Left colon (tissue), 2 donors: ENCODE measurements at regions not wholly inside any gene's neighbourhood (a gene's known extent, or its start where the extent isn't known, plus 50 kb on each side); places are given as distances from the start of the nearest gene placed in this dataset.
A peak's percentile ranks its signal among the peaks of the same experiment; 100 is the strongest.

ENCODE experiments used
- ATAC-seq: fragments of 200-7000 bp; cut with Tn5 transposase; one replicate; pipeline ENCODE4 v1.9.1; 2020; ENCODE audit warnings: mild to moderate bottlenecking, moderate library complexity
- DNase-seq, 2 donors: peaks; one replicate each; pipeline ENCODE4 v3.0.0-alpha.2; 2020
- intact Hi-C, 2 donors: fragments of 100-400 bp; cut with DNase I in 1 of 2; cut with micrococcal nuclease in 1 of 2; formaldehyde crosslinking; loops; one replicate each; pipeline versions ENCODE4 v1.11.2 to v1.14.0; 2022; cut with DNase I, micrococcal nuclease
- donor health status: DM: no; HTN: no; CAD: no.
- donor health status: DM: yes; HTN: yes; CAD: no.

GRCh38 chr2:121096611-121097010 is 188.4 kb downstream of the TFCP2L1 start:
- intact Hi-C loops, result loop anchor here in 1 of 2 donors (10.0 kb wide), 1 partner anchor 258 kb away; no protein-coding TSS in a partner anchor
- DNase-seq, result no peak
- no peak for ATAC-seq

DNA sequence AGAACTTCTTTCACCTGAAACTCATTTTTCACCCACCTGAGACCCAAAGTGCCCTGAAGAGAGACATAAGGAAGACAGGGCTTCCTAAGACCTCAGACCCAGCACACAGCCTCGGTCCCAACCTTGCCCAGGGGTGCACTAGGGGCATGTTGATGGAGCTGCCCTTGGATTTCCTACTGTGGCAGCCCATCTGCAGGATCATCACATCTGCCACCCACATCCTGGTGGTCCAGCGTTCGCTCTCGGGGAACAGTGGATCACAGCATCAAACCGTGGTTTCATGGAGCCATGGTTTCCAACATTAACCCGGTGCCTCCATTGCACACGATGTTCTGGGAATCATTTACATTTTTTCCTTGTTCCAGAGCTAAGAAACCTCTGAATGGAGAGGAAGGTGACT is 186.4 kb downstream of the TFCP2L1 start:
- DNase-seq, result no peak
- intact Hi-C loops, result loop anchor here in 1 of 2 donors (10.0 kb wide), 1 partner anchor 256 kb away; no protein-coding TSS in a partner anchor
- ATAC-seq, result no peak

GRCh38 chr2:121099329-121100290 is 185.4 kb downstream of the TFCP2L1 start:
- peak; percentile 71 for ATAC-seq
- intact Hi-C loops, result loop anchor here in 1 of 2 donors (10.0 kb wide), 1 partner anchor 255 kb away; no protein-coding TSS in a partner anchor
- peak in 1 of 2 donors; percentile 50 for DNase-seq

DNA sequence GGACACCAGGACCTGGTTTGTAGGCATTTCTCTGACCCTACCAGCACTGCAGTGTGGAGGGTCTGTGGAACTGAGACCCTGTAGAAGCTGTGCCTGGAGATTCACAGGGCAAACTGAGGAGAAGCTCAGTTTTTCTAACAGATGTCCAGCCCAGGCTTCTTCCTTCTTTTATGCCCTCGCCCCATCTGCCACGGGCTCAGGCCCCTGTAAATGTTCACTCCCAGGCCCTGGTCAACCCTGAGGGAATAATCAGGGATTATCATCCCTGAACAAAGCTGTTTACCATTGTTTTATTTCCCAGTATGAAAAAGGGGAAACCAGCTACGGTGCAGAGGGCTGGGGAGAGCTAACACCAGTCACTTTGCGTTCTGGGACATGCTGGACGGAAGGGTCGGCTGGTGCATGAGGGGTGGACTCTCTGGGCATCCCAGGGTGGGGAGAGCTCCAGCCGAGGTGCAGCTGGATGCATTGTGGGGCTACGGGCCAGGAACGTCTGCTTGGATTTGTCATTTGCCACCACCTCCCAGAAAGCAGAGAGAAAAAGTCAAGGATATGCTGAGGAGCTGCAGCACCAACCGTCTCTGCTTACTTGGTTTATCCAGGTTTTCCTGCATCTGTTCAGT is 183.8 kb downstream of the TFCP2L1 start:
- intact Hi-C loops, result no loop called here

DNA sequence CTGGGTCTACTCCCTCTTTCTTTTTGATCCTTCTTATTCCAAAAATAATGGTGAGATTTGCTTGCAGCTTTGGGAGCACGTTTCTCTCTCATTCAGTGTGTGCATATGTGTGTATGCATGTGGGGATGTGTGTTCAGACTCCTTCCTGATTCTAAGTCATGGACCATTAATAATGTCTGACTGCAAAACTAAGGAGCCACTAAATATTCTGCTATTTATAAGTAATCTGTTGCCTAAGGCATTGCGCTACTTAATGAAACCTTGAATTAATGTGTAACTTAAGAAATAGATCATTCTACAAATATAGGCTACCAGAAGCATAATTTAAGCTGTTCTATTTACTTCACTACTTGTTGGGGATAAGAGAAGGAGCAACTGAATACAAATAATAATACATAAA is 182.1 kb downstream of the TFCP2L1 start:
- intact Hi-C loops, result no loop called here
- ATAC-seq, result no peak

More for the DNA sequence above, 183.8 kb downstream of the TFCP2L1 start:
- ATAC-seq (no peak), DNase-seq (no peak)

GRCh38 chr2:121103960-121104359 is 181.0 kb downstream of the TFCP2L1 start:
- DNase-seq, result no peak
- intact Hi-C loops, result no loop called here
- no peak for ATAC-seq

More for the DNA sequence above, 182.1 kb downstream of the TFCP2L1 start:
- DNase-seq, result no peak

GRCh38 chr2:121104721-121105141 is 180.3 kb downstream of the TFCP2L1 start:
- ATAC-seq (no peak), DNase-seq (no peak)
- intact Hi-C loops, result no loop called here

- no peak for DNase-seq
- intact Hi-C loops, result no loop called here
- no peak for ATAC-seq
Observed at GRCh38 chr2:121110924-121111323, 174.1 kb downstream of the TFCP2L1 start.

DNA sequence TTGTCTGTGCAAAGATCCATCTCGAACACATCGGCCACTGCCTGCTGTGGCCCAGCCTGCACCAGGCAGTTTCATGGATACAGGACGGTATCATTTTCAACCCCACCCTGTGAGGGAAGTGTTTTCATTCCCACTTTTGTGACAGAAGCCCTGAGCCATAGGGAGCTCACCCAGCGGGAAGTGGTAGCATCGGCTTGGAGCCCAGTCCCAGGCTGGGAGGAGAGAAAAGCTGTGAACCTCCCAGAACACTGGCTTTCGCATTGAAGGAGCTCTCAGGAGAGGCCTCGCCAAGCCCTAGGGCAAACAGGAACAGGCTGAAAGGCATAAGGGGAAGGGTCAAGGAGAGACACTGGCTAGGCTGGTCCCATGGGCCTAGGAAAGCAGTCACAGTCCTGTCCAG is 166.1 kb downstream of the TFCP2L1 start:
- intact Hi-C loops, result no loop called here
- ATAC-seq (no peak), DNase-seq (no peak)

DNA sequence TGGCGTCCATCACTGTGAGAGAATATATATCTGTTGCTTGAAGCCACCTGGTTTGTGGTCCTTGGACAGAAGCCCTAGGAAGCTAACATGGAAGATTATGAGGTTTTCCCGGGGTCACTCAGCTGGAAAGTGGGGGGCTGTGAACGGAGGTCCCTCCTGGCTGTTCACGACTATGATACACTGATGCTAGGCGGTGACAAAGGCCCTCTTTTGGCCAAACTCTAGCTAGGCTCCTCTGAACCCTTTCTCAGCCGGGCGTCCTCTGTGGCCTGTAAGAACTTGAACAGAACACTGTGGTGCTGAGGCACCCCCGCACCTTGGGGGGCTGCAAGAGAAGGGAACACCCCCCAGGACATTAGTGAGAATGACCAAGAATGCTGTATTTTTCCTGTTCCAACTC is 164.6 kb downstream of the TFCP2L1 start:
- intact Hi-C loops, result no loop called here
- DNase-seq (no peak), ATAC-seq (no peak)

DNA sequence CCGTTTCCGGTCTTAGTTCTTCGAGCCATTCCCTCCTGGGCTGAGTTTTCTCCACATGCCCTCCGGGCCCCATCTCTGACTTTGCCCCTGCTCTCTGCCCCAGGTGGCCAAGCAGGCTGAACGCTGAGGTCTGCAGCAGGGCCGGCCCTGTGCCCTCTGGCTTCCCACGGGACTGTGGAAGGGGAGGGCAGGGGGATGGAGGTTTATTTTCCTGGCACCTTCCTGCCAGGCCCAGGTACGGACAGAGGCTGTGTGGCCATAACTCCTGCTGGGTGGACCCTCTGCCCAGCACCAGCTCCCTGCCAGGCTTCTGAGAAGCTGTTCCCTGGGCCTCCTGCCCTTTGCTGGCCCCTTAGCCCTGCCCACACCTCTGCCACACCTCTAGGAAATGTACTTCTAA is 164.0 kb downstream of the TFCP2L1 start:
- intact Hi-C loops, result no loop called here
- DNase-seq (no peak), ATAC-seq (no peak)

DNA sequence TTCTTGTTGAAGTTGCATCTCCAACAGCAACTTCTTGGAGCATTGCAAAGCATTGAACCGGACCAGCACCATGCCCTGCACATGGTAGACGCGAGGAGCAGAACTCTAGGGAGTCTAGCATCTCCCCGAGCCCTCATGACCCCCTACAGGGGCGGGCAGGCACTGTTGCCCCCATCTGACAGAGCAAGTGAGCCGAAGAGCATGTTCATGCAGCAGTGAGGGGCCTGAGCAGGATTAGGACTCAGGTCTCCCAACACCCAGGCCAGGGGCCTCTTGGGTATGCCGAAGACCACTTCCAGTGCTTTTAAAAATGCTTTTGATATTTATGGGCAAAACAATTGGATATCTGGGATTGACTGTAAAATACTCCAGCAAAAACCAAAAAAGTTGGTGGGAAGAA is 163.3 kb downstream of the TFCP2L1 start:
- DNase-seq (no peak), ATAC-seq (no peak)
- intact Hi-C loops, result no loop called here

- intact Hi-C loops, result no loop called here
- ATAC-seq (no peak), DNase-seq (no peak)
Observed at GRCh38 chr2:121123268-121123667, 161.7 kb downstream of the TFCP2L1 start.

- ATAC-seq (no peak), DNase-seq (no peak)
- intact Hi-C loops, result no loop called here
Observed at GRCh38 chr2:121124330-121124729, 160.7 kb downstream of the TFCP2L1 start.

DNA sequence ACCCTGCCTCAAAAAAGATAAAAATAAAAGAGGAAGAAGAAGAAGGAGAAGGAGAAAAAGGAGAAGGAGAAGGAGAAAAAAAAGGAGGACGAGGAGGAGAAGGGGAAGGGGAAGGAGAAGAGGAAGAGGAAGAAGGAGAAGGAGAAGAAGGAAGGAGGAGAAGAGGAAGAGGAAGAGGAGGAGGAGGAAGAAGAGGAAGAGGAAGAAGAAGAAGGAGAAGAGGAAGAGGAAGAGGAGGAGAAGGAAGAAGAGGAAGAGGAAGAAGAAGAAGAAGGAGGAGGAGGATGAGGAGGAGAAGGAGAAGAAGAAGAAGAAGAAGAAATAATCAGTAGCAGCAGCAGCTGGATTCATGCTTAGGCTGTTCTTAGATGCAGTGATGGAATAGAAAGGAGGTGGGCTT is 159.7 kb downstream of the TFCP2L1 start:
- DNase-seq (no peak), ATAC-seq (no peak)
- intact Hi-C loops, result no loop called here

DNA sequence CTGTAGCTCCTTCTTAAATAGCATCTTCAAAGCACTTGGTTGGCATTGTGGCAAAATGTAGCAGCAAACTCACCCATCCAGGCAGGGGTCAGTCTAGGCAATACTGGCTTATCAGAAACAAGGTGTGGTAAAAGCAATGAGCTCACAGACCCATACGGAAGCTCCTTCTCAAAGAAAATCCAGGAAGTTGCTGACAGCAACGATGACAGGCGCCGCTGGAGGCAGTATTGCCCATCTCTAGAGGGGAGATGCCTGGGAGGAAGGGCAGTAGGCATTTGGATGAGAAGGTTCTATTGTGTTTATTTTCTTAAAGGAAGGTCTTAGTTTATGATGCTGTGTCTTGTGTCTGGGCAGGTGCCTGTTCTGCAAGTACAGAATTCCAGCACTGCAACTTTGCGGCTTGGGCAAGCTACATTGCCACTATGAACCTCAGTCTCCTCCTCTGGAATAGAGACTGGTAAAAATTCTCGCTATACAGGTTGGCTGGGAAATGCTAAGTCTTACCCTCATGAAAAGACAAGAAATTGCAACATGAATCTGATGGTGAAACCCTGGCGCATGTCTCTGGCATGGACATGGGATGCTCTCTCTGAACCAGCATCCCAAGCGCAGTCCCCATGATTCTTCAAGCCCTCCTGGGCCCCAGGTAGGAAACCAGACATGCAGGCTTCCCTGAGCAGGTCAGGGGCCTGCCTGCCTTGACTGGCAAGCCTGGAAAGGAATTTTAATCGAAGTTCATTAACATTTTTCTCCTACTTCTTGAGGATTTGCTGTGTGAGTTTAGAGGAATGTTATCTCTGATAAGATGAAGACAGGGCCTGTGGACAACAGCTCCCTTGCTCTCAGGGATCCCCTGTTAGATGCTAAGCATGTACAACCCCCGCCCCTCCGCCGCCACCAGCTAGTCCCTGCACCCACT is 156.0 kb downstream of the TFCP2L1 start:
- intact Hi-C loops, result no loop called here
- ATAC-seq (peak; percentile 96), DNase-seq (peak; percentile 85 to 90)

DNA sequence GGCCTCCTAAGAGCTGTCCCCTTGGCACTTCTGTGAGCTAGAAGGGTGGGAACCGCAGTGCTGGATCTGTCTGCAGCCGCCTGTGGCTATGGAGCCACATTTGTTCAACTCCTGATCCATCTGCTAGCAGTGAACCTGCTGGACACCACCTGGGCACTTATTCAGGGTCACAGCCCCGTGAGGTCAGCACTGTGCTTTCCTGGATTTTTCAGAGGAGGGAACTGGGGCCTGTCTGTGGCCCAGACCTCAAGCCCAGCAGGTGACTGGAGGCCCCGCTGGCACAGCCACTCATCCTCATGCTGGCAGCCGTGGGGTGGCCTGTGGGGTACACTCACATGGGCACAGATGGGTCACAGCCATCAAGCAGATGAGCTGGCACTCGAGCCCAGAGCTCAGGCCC is 155.3 kb downstream of the TFCP2L1 start:
- intact Hi-C loops, result no loop called here
- no peak for DNase-seq
- ATAC-seq, result no peak

GRCh38 chr2:121130301-121130850 is 154.6 kb downstream of the TFCP2L1 start:
- intact Hi-C loops, result no loop called here
- DNase-seq (no peak), ATAC-seq (no peak)

DNA sequence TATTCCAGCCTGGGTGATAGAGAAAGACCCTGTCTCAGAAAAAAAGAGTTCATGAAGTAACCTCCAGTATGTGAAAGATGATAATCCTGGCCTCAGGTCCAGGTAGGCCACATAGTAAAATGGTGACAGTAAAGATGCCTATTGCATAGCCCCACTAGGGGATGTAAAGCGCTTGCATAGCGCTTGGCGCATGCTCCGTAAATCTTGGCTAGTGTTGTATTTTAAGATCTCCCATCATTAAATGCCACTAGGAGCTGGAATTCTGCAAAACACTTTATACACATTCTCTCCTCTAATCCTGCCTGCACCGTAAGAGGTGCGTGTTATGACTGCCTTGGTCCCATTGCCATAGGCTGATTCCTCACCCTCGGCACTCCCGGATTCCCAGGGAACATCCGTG is 153.6 kb downstream of the TFCP2L1 start:
- intact Hi-C loops, result no loop called here
- no peak for DNase-seq
- ATAC-seq, result no peak
